Neural progenitor cell (in vitro differentiated cells): ENCODE measurements at regions not wholly inside any gene's neighbourhood (a gene's known extent, or its start where the extent isn't known, plus 50 kb on each side); places are given as distances from the start of the nearest gene placed in this dataset.

ENCODE experiments used
- CTCF ChIP-seq: fragments of 200-600 bp; sonication (generic); IDR thresholded peaks from 2 replicates; pipeline ENCODE4 v1.5.1; 2017; ENCODE audit warnings: antibody characterized with exemption, mild to moderate bottlenecking
- EZH2 ChIP-seq: fragments of 200-600 bp; sonication (generic); IDR thresholded peaks from 2 replicates; pipeline ENCODE4 v1.6.1; 2017; ENCODE audit warnings: antibody characterized with exemption, mild to moderate bottlenecking, moderate library complexity
- EZH2phosphoT487 ChIP-seq: fragments of 200-600 bp; sonication (generic); IDR thresholded peaks from 2 replicates; pipeline ENCODE4 v1.6.1; 2017; ENCODE audit warnings: antibody characterized with exemption

GRCh38 chr2:222355860-222356259 lies 57.1 kb upstream of the PAX3 start:
- no peak for TF ChIP-seq CTCF
- TF ChIP-seq EZH2phosphoT487, result no peak
- no peak for TF ChIP-seq EZH2
